ENCODE measurements at regions not wholly inside any gene's neighbourhood (a gene's known extent, or its start where the extent isn't known, plus 50 kb on each side); places are given as distances from the start of the nearest gene placed in this dataset.
A peak's percentile ranks its signal among the peaks of the same experiment; 100 is the strongest.
"Not testable (repeated sequence)": the region's sequence is repeated elsewhere in the genome, so short reads cannot be mapped to it uniquely, and the experiment has no call there.

GRCh38 chr4:12173496-12173895 is 744.8 kb upstream of the HS3ST1 start:
- H3K4me3 ChIP-seq = no peak overlapping the region

GRCh38 chr4:12172198-12172973 is 743.7 kb upstream of the HS3ST1 start:
- Histone ChIP-seq H3K4me3 (no peak overlapping the region), H3K27ac (no peak overlapping the region)

More at GRCh38 chr4:12173496-12173895, 744.8 kb upstream of the HS3ST1 start:
- H3K27ac ChIP-seq = no peak overlapping the region

- Histone ChIP-seq H3K27ac (no peak overlapping the region), H3K4me3 (no peak overlapping the region)
Observed at GRCh38 chr4:12170308-12170707, 741.6 kb upstream of the HS3ST1 start.

- Histone ChIP-seq H3K4me3 (no peak overlapping the region), H3K27ac (no peak overlapping the region)
Observed at GRCh38 chr4:12165616-12166015, 736.9 kb upstream of the HS3ST1 start.

- no peak overlapping the region for H3K27ac ChIP-seq
- H3K4me3 ChIP-seq = no peak overlapping the region
Observed at GRCh38 chr4:12146339-12146738, 717.6 kb upstream of the HS3ST1 start.

- H3K27ac ChIP-seq = no peak overlapping the region
- H3K4me3 ChIP-seq = no peak overlapping the region
Observed at GRCh38 chr4:12145768-12146167, 717.1 kb upstream of the HS3ST1 start.

GRCh38 chr4:12145106-12145505 is 716.4 kb upstream of the HS3ST1 start:
- no peak overlapping the region for H3K4me3 ChIP-seq

GRCh38 chr4:12144051-12144450 is 715.4 kb upstream of the HS3ST1 start:
- Histone ChIP-seq H3K27ac (no peak overlapping the region), H3K4me3 (no peak overlapping the region)

More at GRCh38 chr4:12145106-12145505, 716.4 kb upstream of the HS3ST1 start:
- H3K27ac ChIP-seq = no peak overlapping the region

- Histone ChIP-seq H3K27ac (no peak overlapping the region), H3K4me3 (no peak overlapping the region)
Observed at GRCh38 chr4:12140864-12141263, 712.2 kb upstream of the HS3ST1 start.

- Histone ChIP-seq H3K4me3 (no peak overlapping the region), H3K27ac (no peak overlapping the region)
Observed at GRCh38 chr4:12139296-12139695, 710.6 kb upstream of the HS3ST1 start.

GRCh38 chr4:12138488-12138887 is 709.8 kb upstream of the HS3ST1 start:
- H3K27ac ChIP-seq = no peak overlapping the region

GRCh38 chr4:12137575-12137974 is 708.9 kb upstream of the HS3ST1 start:
- H3K27ac ChIP-seq = no peak overlapping the region
- no peak overlapping the region for H3K4me3 ChIP-seq

More at GRCh38 chr4:12138488-12138887, 709.8 kb upstream of the HS3ST1 start:
- H3K4me3 ChIP-seq = no peak overlapping the region

- H3K4me3 ChIP-seq = no peak overlapping the region
- H3K27ac ChIP-seq = no peak overlapping the region
Observed at GRCh38 chr4:12126474-12126873, 697.8 kb upstream of the HS3ST1 start.

GRCh38 chr4:12124138-12124537 is 695.4 kb upstream of the HS3ST1 start:
- Histone ChIP-seq H3K4me3 (no peak overlapping the region), H3K27ac (no peak overlapping the region)

- H3K27ac ChIP-seq = no peak overlapping the region
- H3K4me3 ChIP-seq = no peak overlapping the region
Observed at GRCh38 chr4:12123707-12124106, 695.0 kb upstream of the HS3ST1 start.

- no peak overlapping the region for H3K4me3 ChIP-seq
- H3K27ac ChIP-seq = peak overlapping the region in 1 of 21 experiments; percentile 34
Observed at GRCh38 chr4:12122316-12122715, 693.6 kb upstream of the HS3ST1 start.

GRCh38 chr4:12120968-12121367 is 692.3 kb upstream of the HS3ST1 start:
- Histone ChIP-seq H3K27ac (no peak overlapping the region), H3K4me3 (no peak overlapping the region)

GRCh38 chr4:12118651-12119213 is 690.0 kb upstream of the HS3ST1 start:
- H3K4me3 ChIP-seq = no peak overlapping the region
- H3K27ac ChIP-seq = peak overlapping the region in 1 of 21 experiments; percentile 47

- no peak overlapping the region for H3K4me3 ChIP-seq
- H3K27ac ChIP-seq = no peak overlapping the region
Observed at GRCh38 chr4:12116009-12116552, 687.4 kb upstream of the HS3ST1 start.

GRCh38 chr4:12110627-12111026 is 681.9 kb upstream of the HS3ST1 start:
- no peak overlapping the region for H3K27ac ChIP-seq
- no peak overlapping the region for H3K4me3 ChIP-seq

GRCh38 chr4:12109056-12109455 is 680.4 kb upstream of the HS3ST1 start:
- H3K27ac ChIP-seq, H3K4me3 ChIP-seq: not testable (repeated sequence)

All from skin epidermis (tissue), 12 donors.